Activated CD4-positive, alpha-beta T cell treated with anti-CD3 and anti-CD28 coated beads, Interleukin-2, Interleukin-6, amounts not matched to agents 100 ng/mL and 50 ng/mL, durations not matched to agents 16 hours and 8 hours (primary cell): ENCODE measurements at regions not wholly inside any gene's neighbourhood (a gene's known extent, or its start where the extent isn't known, plus 50 kb on each side); places are given as distances from the start of the nearest gene placed in this dataset.
"Not testable (repeated sequence)": the region's sequence is repeated elsewhere in the genome, so short reads cannot be mapped to it uniquely, and the experiment has no call there.

Experiments
- DNase-seq: peaks from one replicate; pipeline ENCODE4 v3.0.0-alpha.2; 2020

GRCh38 chr7:152541892-152542291 lies 106.1 kb upstream of the KMT2C start:
- DNase-seq = no peak

- not testable (repeated sequence) for DNase-seq
Observed at GRCh38 chr7:152539190-152539495, 103.3 kb upstream of the KMT2C start.

GRCh38 chr7:152538346-152539189 lies 102.8 kb upstream of the KMT2C start:
- DNase-seq = not testable (repeated sequence)

GRCh38 chr7:152537639-152538038 lies 101.8 kb upstream of the KMT2C start:
- DNase-seq = no peak

GRCh38 chr7:152528612-152529011 lies 92.8 kb upstream of the KMT2C start:
- DNase-seq = no peak

- no peak for DNase-seq
Observed at GRCh38 chr7:152527610-152528032, 91.8 kb upstream of the KMT2C start.

- no peak for DNase-seq
Observed at GRCh38 chr7:152523916-152524315, 88.1 kb upstream of the KMT2C start.

- DNase-seq = no peak
Observed at GRCh38 chr7:152522571-152523067, 86.8 kb upstream of the KMT2C start.

GRCh38 chr7:152521420-152522337 lies 85.9 kb upstream of the KMT2C start:
- no peak for DNase-seq

- DNase-seq = no peak
Observed at GRCh38 chr7:152520861-152521302, 85.1 kb upstream of the KMT2C start.

- DNase-seq = no peak
Observed at GRCh38 chr7:152519290-152519689, 83.5 kb upstream of the KMT2C start.

GRCh38 chr7:152516216-152516615 lies 80.4 kb upstream of the KMT2C start:
- no peak for DNase-seq

GRCh38 chr7:152515266-152515950 lies 79.6 kb upstream of the KMT2C start:
- DNase-seq = not testable (repeated sequence)

- DNase-seq = no peak
Observed at GRCh38 chr7:152514771-152515105, 78.9 kb upstream of the KMT2C start.

GRCh38 chr7:152513861-152514770 lies 78.3 kb upstream of the KMT2C start:
- DNase-seq = no peak

GRCh38 chr7:152512706-152513105 lies 76.9 kb upstream of the KMT2C start:
- peak; percentile 28 for DNase-seq

- no peak for DNase-seq
Observed at GRCh38 chr7:152511736-152512135, 75.9 kb upstream of the KMT2C start.

- no peak for DNase-seq
Observed at GRCh38 chr7:152508701-152509100, 72.9 kb upstream of the KMT2C start.

GRCh38 chr7:152505606-152506005 lies 69.8 kb upstream of the KMT2C start:
- no peak for DNase-seq

GRCh38 chr7:152504816-152505215 lies 69.0 kb upstream of the KMT2C start:
- DNase-seq = no peak

GRCh38 chr7:152504367-152504766 lies 68.6 kb upstream of the KMT2C start:
- DNase-seq = no peak
